ENCODE measurements at regions not wholly inside any gene's neighbourhood (a gene's known extent, or its start where the extent isn't known, plus 50 kb on each side); places are given as distances from the start of the nearest gene placed in this dataset.

DNA sequence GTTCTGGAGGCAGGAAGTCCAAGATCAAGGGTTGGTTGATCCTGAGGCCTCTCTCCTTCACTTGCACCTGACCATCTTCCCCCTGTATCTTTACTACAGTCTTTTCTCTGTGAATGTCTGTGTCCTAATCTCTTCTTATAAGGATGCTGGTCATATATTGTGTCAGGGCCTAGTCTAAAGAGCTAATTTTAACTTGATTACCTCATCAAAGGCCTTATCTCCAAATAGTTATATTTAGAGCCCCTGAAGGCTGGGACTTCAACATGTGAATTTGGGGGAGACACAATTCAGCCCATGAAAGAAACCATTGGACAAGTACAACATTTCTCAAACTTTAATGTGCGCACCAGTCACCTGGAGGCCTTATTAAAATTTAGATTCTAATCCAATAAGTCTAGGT is 62.8 kb upstream of the DYNLT3 start:
- TF ChIP-seq, protein P1, sequence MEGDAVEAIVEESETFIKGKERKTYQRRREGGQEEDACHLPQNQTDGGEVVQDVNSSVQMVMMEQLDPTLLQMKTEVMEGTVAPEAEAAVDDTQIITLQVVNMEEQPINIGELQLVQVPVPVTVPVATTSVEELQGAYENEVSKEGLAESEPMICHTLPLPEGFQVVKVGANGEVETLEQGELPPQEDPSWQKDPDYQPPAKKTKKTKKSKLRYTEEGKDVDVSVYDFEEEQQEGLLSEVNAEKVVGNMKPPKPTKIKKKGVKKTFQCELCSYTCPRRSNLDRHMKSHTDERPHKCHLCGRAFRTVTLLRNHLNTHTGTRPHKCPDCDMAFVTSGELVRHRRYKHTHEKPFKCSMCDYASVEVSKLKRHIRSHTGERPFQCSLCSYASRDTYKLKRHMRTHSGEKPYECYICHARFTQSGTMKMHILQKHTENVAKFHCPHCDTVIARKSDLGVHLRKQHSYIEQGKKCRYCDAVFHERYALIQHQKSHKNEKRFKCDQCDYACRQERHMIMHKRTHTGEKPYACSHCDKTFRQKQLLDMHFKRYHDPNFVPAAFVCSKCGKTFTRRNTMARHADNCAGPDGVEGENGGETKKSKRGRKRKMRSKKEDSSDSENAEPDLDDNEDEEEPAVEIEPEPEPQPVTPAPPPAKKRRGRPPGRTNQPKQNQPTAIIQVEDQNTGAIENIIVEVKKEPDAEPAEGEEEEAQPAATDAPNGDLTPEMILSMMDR (IDR thresholded peaks at IDR 0.05) = no peak
- TF ChIP-seq POLR2A (IDR thresholded peaks at IDR 0.05) = no peak

Data from lower leg skin (tissue), 3 donors.